HG03354 (cell line): ENCODE measurements at regions not wholly inside any gene's neighbourhood (a gene's known extent, or its start where the extent isn't known, plus 50 kb on each side); places are given as distances from the start of the nearest gene placed in this dataset.

Source experiments
- ATAC-seq: cut with Tn5 transposase; IDR thresholded peaks from one replicate; pipeline ENCODE4 v1.9.1; 2021; ENCODE audit warnings: mild to moderate bottlenecking; ENCODE audit not compliant: unreplicated experiment, poor library complexity, severe bottlenecking

- ATAC-seq: no peak
Measured at GRCh38 chr2:20557226-20557625, 93.7 kb downstream of the HS1BP3 start.

- no peak for ATAC-seq
Measured at GRCh38 chr2:20557635-20558034, 93.3 kb downstream of the HS1BP3 start.

DNA sequence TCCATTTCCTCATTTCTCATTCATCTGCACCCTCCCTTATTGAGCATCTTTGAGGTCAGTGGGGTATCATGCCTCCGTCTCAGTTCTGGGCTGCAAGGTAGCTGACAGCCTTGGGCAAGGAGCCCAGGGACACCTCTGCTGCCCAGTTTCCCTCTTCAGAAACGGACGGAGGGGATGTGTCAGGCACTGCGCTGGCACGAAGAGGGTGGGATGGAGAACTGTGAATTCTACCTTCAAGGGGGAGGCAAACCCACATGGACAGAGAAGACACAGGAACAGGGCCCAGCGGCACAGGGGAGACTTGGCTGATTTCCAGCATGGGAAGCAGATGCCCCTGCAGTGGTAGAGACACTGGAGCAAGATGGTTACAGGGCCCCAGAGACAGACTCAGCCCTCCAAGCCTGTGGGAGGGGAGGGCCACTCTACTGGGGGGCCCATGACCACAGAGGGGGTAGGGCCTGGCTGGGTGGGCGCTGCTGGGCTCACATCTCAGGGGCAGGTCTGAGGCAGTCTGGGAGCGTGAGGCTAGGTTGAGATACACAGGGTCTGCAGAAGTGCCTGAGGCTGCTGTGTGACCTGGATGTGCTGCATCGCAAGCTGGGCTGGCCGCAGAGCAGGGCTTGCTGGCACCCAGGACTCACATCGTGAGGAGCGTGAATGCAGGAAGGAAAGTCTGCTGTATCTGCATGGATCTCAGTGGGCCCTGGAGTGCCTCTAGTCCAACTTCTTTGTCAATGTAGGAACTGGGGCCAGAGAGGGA lies 92.3 kb downstream of the HS1BP3 start:
- no peak for ATAC-seq

DNA sequence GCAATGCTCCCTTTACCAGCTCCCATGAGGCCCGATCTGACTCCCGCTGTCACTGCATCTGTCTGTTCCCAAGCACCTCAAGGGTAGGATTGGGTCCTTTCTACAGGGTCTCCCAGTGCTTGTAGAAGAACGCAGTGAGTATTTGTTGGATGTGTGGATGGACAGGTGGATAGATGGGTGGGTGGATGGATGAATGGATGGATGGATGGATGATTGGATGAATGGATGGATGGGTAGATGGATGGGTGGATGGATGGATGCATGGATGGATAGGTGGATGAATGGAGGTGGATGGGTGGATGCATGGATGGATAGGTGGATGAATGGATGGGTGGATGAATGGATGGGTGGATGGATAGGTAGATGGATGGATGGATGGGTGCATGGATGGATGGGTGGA lies 91.6 kb downstream of the HS1BP3 start:
- no peak for ATAC-seq

DNA sequence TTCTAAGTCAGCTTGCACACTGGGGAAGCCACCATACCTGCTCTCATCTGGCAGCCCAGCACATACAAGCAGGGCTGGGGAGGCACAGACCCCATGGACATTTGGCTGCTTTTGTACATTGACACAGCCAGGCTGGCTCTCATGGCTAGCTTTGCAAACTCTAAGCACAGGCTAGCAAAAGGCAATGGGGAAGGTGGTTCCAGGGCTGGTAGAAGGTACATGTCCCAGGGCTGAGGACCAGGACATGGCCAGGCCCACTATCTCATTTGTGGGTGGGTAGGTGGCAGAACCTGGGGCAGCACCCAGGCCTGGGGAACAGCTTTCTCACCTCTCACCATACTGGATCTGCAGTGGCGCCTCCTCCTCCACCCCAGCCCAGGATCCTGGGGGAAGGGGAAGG lies 90.9 kb downstream of the HS1BP3 start:
- no peak for ATAC-seq

DNA sequence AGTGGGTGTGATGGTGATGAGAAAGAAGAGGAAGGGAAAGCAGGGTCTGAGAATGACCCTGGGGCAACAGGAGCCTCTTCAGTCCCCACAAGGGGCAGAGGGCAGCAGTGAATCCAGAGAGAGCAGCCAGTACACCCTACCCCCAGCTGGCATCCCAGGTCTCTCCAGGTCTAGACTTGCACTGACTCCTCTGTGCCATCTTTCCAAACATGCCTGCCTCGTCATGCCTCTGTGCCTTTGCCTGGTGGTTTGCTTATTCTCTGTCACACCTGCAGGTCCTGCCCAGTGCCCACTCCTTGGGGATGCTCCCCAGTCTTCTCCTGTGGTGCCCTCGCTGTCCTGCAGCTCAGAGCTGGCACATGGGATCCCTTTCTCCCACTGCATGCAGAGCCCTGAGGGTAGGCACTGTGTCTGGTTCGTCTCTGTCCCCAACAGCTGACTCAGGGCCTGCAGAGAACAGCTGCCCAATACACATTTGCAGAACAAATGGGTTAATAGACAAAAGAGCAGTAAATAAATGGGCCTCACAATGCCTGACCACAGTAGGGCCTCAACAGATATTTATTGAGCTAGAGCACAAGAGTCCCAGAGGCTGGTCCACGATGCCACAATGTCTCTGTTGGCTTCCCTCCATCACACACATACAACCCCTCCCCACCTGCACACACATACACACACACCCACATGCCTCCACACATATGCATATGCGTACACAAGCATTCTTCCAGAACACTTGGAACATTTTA lies 89.8 kb downstream of the HS1BP3 start:
- no peak for ATAC-seq

DNA sequence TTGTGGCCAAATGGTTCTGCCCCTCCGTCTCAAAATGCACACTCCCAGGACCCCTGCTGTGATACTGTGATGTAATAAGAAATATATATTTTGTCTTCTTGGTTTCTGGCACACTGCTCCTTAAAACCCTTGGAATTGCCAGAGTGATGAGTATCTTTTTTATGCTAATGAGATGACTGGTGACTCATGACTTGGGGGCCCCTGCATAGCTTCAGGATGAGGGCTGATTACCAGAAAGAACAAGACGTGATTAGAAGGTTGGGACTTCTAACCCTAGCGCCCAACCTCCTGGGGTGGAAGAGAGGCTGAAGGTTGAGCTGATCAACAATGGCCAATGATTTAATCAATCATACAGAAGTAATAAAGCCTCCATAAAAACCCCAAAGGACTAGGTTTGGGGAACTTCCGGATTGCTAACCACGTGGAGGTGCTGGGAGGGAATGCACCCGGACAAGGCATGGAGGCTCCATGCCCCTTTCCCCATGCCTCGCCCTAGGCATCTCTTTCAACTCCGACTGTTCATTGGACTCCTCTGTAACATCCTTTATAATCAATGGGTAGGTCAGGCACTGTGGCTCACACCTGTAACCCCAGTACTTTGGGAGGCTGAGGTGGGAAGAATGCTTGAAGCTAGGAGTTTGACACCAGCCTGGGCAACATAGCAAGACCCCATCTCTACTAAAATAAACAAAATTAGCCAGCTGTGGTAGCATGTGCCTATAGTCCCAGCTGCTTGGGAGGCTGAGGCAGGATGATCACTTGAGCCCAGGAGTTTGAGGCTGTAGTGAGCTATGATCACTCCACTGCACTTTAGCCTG lies 89.1 kb downstream of the HS1BP3 start:
- ATAC-seq: no peak

- no peak for ATAC-seq
Measured at GRCh38 chr2:20562540-20563225, 88.2 kb downstream of the HS1BP3 start.

DNA sequence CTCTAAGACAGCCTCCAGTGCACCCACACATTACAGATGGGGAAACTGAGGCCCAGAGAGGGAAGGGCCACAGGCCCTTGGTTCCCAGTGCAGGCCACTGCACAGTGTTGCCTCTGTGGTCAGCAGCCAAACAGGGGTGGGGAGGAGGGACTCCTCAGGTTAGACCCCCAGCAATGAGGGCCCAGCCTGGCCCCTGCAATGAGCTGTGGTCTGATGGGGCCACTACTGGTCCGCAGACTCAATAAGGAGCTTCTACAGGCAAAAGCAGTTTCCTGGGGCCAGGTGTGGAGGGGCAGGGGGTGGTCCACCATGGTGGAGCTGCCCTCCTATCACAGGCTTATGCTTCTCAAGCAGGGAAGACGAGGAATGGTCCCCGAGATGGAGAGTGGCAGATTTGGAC lies 87.6 kb downstream of the HS1BP3 start:
- ATAC-seq: no peak

DNA sequence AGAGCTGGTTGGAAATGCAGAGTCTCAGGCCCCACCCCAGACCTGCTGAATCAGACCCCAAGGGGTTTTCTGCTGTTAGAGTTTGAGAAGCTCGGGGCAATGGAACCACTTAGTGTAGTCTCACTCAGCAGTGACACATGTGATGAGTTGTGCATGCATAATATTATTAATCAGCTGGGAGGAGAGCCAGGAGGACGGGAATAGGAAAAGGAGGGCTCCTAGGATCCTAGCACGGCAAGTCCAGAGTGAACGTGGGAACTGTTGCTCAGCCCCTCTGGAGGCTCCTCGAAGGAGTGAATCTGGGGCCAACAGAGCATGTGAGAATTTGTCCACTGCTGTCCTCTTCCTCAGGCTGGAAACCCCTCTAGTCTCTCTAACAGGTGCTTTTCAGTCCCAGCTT lies 87.1 kb downstream of the HS1BP3 start:
- ATAC-seq: no peak

DNA sequence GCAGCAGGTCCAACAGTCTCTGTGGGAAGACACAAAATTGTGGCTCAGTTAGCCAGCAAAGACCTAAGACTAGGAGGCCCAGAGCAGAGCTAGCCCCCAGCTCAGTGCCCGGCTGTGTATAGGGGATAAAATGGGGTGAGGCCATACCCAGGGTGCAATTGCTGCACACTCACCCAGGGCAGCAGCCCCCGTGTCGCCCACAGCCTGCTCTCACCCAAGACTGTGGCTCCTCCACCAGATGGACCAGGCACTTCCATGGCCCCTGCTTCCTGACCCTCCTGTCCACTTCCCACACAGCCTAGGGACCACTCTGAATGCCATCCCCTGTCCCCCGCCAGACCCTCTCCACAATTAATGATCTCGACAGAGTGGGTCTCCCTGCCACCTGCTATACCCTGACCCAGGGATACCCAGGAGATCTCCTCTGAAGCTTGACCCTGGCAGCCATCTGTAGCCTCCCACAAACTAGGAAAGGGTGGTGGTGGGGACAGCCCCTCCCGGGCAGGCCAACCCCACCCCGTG lies 85.7 kb downstream of the HS1BP3 start:
- ATAC-seq: no peak

- no peak for ATAC-seq
Measured at GRCh38 chr2:20565623-20566236, 85.2 kb downstream of the HS1BP3 start.

GRCh38 chr2:20566331-20566730 lies 84.6 kb downstream of the HS1BP3 start:
- no peak for ATAC-seq

GRCh38 chr2:20567159-20567925 lies 83.6 kb downstream of the HS1BP3 start:
- no peak for ATAC-seq
